Kidney glomerular epithelial cell (primary cell): ENCODE measurements at regions not wholly inside any gene's neighbourhood (a gene's known extent, or its start where the extent isn't known, plus 50 kb on each side); places are given as distances from the start of the nearest gene placed in this dataset.
A peak's percentile ranks its signal among the peaks of the same experiment; 100 is the strongest.

Experiments used
- DNase-seq: peaks from one replicate; lab custom pipeline; 2025; lab: John Stamatoyannopoulos, UW

DNA sequence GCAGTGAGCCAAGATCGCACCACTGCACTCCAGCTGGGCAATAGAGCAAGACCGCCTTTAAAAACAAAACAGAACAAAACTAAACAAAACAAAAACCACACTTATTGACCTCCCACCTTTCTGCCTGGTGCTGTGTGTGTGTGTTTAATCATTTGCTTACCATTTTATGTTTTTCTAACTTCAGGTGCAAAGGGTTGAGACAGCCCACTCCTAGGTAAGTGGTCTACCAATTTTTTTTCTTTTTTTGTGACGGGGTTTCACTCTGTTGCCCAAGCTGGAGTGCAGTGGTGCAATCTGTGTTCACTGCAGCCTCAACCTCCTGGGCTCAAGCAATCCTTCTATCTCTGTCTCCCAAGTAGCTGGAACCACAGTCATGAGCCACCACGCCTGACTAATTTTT lies 65.8 kb downstream of the SALL1 start:
- DNase-seq: peak; percentile 37

DNA sequence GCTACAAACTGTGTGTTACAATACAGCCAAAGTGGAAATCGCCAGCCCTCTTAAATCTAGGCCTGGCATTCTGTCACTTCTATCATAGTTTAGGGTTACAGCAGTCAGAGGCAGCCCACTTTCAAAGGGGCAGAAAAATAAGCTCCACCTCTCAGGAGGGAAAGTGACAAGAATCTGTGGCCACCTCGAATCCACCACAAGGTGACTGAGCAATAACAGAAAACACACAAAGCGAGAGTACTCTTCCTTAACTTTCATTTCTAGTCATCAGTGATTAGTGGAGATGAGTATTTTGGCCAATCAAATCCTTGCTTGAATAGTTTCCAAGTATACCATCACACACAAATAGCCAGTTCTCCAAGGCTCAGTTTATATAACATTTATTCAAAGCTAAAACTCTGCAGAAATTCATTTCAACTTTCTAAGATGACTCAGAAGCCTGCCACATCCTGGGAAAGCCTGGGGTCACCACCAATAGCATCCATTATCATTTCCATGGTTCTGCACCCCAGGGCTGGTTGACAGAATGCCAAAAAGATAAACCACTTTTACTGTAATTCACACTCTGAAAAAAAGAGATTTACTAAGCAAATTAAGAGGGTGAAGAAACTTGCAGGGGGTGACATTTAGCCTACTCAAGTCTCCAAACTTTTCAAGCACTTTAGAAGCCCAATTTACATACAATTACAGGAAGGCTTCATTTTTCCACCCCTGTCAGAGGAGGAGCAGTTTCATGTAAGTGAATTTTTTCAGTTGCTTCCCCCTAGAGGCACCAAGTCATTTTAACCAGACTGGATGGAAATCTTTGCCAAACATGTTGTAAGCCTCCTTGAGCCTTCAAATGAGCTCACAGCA lies 66.8 kb downstream of the SALL1 start:
- no peak for DNase-seq

DNA sequence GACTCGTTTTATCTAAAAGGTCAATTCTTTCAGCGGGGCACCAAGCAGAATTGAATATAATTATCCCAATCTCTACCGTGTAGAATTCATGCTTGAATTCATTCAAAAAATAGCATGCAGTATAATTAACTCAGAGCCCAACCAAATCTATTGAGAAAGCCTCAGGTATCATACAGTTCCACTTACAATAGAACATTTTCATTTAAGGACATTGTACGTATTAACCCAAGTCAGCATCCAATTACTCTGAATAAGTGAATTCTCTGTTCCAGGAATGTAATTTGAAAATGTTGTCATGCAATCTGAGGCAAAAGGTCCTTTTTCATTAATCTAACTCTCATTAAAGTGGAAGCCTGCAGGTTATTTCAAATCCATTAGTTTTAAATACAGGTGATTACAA lies 78.5 kb downstream of the SALL1 start:
- no peak for DNase-seq

DNA sequence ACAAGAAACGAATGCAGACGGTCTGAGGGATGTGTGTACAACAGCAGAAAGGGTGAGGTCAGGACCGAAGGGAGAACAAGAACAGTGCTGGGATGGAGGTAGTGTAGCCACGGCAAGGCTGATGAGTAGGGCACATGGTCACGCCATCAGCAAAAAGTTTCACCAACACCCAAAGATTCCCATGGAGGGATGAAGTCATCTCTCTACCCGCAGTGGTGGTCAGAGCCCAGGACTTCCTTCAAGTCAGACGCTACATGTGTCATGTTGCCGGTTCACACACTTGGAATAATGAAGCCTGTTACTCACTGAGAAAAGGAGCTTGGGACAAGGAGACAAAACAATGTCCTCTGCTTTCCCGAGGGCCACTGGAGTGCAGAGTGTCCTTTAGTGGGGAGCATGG lies 79.7 kb downstream of the SALL1 start:
- no peak for DNase-seq

DNA sequence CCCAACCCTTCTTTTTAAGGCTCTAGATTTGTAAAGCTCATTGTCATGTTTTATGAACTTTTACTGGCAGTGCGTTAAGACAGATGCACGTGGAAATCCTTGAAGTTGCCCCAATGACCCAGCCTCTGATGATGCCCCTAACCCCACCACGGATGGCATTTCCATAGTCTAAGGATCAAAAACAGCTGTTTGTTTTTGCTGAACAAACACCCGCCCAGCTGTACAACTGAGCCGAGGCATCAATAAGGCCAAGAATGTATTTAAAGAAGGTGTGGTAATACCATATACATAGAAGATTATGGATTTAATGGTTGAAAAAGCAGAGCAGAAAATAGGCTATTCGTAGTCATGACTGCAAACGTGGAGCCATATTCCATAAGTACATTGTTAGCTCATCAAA lies 83.7 kb downstream of the SALL1 start:
- DNase-seq: no peak

DNA sequence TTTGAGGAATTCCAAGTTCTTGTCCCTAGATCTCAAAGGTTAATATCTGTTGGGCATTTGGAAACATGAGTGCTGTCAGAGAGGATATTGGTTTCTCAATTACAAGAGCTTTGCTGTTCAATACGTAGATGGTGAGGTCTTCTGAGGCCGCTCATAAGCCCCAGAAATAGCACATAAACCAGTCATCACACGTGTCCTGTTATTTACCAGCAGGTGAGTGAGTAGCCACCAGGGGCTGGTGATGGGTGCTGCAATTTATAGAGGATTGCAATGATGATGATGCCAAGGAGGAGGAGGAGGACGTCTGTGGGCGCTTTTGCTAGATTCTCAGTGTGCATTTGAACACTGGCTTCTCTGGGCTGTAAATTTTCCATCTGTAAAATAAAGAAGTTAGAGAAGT lies 89.0 kb downstream of the SALL1 start:
- DNase-seq: no peak

DNA sequence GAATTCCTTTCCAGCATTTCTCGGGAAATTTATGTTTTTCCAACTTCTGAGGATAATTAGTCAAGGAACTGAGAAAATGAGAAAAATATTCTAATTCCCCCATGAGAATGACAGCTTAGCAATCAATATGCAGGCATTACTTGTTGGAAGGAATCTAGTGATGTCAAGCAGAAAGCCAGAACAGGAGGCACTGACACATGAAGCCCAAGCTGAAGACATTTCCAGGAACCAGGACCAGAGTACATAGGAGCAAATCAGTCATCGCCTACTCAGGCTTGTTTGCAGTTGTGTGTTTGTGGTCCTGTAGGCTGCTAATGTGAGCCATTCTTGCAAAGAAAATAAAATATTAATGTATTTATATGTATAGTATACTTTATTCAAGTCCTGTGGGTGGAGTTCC lies 89.7 kb downstream of the SALL1 start:
- no peak for DNase-seq

DNA sequence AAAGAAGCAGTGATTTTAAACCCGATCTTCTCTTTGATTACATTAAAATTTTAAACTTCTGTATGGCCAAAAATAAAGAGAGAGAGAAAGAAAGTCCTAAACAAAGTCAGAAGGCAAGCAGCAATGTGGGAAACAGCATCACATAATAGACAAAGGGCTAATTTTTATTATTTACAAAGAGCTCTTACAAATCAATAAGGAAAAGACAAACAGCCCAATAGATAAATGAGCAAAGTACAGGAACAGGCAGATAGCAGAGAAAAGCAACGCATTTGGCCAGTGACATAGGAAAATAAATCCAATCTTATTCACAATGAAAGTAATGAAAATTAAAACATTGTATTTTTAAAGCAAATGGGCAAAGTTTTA lies 93.1 kb downstream of the SALL1 start:
- DNase-seq: no peak

DNA sequence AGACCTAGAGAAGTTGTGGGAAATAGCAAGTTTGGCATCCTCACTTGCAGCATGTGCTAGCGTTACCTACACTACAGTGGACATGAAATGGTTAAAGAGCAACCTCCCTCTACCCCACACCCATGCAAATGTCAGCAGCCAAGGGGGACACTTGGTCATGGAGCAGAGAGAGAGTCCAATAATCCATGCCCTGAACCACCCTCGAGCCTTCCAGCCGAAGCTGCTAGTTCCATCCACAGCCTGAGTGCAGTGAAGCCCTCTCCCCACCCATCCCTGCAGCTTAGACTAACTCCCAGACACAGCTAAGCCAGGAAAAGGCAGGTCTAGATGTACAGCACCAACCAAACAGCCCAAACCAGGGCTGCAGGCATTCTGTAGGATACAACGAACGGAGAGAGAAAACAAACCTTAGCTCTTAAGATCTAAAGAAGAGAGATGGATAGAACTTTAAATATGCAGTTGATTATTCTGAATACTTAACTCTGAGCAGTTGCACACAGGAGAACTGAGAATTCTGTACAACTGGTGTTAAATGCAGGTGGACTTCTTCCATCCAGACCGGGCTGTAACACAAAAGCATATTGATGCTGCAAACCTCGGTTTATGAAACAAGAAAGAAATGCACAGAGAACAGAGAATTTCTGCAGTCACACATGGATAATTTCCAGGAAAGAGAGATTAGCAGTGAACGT lies 93.8 kb downstream of the SALL1 start:
- no peak for DNase-seq

DNA sequence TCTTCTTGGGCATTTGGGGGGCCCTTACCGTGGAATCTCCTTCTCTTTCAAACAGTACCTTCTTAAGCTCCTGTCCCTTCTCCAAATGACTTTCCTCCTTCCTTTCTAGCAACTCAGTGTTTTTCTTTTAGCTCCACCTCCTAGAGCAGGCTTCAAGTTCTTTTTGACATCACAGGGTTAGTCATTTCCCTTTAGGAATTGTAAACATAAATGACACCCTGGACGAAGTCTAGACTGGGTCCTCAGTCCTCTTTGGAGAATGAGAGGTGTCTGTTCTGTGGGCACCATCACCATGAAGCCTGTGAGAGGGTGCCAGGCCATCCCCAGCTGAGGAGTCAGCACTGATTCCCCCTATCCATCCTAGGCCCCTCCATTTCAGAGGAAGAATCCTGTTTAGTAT lies 94.7 kb downstream of the SALL1 start:
- no peak for DNase-seq

DNA sequence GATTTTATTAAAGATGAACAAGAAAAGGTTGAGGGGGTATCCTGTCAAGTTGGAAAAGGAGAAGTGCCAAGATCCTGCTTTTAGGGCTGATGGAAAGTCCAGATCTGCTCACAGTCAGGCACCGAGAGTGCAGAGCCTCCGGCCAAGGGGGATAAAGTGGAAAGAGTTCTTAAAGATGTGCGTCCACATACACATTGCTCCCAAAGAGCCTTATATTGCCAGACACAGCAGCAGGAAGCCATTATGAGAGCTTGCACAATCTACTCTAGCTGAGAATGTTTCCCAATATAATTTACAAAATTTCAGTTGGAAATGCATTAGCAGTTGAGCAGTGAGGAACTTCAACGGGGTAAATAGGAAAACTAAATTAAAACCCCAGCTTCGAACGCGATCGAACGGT lies 95.6 kb downstream of the SALL1 start:
- DNase-seq: no peak

DNA sequence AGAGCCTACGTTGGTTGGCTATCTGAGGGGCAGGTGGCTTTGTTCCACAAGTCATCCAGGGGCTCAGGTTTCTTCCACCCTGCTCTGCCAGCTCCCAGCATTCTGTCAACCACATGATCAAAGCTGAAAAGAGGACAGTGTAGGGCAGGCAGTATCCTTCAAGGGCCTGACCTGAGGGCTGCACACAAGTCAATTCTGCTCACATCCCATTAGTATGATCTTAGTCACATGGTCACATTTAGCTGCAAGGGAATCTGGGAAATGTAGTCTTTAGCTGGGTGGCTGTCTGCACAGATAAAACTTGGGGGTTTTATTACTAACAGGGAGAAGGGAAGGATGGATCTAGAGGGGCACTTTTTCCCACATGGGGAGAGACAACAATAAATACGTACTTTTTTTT lies 97.3 kb downstream of the SALL1 start:
- no peak for DNase-seq

DNA sequence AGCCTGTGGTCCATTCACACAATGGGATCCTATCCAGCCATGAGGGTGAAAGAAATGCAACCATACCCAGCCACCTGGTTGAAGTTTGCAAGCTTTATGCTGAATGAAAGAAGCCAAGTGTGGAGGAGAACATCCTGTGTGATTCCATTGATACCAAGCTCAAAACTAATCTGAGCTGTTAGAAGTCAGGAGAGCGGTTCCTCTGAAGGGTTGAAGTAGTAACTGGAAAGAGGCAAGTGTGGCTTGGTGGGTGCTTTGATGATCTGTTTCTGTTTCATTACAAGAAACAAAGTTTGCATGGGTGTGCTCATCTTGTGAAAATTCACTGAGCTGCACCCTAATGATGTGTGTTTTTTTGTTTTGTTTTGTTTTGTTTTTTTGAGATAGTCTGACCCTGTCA lies 99.4 kb downstream of the SALL1 start:
- DNase-seq: no peak

DNA sequence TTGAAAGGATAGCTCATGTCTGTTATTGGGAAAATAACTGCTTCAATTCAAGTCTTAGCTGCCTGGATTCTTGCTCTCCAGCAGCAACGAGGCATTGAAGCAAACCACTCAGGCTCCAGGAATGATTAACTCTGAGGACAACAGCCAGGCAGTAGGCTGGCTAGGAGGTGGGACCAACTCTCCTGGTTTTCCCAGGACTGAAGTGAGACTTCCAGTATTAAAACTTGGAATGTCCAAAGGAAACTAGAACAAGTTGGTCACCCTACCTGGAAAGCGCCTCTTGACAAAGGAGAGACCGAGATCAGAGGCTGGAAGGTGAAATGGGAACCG lies 100.7 kb downstream of the SALL1 start:
- DNase-seq: peak; percentile 52

DNA sequence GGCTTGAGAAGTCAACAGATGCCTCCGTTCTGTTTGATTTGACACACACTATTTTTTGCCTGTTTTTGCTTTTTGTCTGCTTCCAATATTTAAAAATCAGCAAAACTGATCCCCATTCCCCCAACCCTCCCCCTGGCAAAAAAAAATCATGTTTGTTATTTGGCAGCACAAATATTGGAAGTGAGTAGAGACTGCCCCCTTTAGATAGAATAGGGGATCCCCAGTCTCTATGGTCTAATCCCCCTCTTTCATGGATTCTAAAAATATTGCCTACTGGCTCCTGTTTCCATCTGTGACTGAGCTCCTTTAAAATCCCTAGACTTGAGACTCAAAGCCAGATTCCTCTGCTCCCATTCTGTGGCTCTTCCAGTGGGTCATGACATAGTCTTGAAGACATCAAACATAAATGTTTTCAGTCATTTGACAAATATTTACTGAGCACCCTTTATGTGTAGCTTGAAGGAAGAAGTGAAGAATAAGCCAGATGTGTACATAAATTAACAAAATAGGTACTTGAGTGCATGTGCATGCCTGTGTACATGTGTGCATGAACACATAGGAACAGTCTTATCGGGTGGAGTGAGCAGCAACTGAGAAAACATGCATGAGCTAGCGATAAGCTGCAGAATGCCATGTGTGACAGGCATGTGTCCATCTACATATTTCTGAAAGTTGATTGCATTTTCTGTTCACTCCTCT lies 101.2 kb downstream of the SALL1 start:
- peak; percentile 52 for DNase-seq

DNA sequence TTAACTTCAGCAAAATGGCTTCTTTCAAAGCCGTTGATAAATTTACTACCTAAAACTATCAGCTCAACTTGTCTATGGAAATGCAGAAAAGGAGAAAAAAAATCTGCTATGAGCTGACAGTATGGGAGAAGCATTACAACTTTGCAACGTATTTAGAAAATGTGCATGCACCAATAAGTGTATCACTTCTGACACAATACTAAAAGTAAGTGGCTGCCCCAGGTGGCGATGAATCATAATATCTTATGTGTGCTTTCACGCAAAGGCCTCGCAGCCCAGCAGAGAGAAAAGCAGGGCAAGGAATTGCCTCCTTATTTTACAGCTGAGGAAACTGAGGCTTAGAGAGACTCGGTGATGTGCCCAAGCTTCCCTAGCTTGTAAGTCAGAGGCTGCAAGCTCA lies 101.8 kb downstream of the SALL1 start:
- no peak for DNase-seq

DNA sequence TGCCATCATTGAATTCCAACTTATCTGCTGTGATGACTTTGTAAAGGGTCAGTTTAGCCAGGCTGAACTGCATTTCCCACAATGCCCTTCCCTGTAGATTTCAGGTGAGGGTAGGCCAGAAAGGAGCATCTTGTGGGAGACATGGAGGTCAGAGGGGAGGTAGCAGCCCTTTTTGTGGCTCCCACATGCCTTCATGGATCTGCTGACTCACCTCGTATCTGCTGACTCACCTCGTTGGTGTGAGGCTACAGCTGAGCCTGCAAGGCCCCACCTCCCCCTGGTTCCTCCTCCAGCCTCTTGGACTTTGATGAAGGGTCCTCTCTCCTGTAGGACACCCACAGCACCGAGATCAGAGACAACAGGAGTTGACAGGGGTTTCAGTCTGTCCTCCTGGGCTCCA lies 102.5 kb downstream of the SALL1 start:
- DNase-seq: peak; percentile 10

DNA sequence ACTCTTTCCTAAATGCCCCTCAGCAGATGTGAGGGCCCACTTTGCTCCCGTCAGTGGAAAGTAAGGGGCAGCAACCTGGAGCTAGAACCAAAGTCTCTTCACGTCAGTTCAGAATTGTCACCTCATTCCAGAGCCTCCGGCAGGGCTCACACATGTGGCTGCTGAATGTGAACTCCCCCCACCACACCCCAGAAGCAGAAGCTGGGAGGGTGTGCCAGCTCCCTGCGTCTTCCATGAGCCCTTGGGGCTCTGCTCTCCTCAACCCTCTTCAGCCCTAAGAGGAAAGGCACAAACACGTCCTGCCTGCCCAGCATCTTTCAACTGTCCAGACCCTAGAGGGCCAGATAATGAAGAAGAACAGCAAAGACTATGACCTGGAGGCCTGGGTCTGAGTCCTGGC lies 105.3 kb downstream of the SALL1 start:
- DNase-seq: no peak

DNA sequence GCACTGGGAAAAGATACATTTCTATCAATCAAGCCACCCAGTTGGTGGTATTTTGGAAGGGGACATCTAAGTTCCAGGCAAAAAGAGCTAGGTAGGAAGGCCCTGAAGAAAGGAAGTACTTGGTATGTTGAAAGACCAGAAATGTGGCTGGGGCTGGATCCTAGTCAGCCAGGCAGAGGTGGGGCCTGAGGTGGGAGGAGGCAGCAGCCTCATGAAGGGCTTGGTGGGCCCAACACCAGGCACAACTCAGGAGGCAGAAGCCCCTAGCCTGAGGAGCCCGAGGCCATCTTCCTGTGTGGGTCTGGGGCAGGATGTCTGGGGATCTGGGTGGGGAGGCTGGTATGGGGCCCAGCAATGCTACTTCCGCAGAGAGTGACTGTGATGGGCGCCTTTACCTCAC lies 105.9 kb downstream of the SALL1 start:
- DNase-seq: no peak

DNA sequence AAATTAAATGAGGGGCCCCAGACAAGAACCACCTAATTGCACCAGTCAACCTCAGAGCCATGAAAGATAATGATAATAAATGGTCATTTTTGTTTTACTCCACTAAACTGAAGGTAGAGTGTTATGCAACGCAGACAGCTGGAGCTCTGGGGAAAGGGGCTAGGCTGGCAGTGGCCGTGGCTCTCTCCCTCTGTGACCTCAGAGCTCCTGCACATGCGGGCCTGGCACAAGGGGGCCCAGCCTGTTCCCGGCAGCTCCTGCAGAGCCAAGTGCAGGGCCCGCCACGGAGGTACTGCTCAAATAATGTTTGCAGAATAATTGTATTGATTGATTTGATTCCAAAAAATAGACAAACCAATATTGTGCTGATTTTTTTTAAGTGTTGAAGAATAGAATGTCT lies 109.5 kb downstream of the SALL1 start:
- no peak for DNase-seq

DNA sequence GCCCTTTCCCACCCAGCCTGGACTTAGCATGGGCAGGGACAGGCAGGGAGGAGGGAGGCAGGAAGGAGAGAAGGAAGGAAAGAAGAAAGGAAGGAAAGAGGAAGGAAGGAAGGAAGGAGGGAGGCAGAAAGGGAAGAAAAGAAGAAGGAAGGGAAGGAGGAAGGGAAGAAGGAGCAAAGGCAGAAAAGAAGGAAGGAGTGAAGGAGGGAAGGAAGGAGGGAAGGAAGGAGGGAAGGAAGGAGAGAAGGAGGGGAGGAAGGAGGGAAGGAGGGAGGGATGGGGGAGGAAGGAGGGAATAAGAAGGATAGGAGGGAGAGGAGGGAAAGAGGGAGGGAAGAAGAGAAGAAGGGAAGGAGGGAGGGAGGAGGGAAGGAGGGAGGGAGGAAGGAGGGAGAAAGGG lies 110.4 kb downstream of the SALL1 start:
- no peak for DNase-seq

DNA sequence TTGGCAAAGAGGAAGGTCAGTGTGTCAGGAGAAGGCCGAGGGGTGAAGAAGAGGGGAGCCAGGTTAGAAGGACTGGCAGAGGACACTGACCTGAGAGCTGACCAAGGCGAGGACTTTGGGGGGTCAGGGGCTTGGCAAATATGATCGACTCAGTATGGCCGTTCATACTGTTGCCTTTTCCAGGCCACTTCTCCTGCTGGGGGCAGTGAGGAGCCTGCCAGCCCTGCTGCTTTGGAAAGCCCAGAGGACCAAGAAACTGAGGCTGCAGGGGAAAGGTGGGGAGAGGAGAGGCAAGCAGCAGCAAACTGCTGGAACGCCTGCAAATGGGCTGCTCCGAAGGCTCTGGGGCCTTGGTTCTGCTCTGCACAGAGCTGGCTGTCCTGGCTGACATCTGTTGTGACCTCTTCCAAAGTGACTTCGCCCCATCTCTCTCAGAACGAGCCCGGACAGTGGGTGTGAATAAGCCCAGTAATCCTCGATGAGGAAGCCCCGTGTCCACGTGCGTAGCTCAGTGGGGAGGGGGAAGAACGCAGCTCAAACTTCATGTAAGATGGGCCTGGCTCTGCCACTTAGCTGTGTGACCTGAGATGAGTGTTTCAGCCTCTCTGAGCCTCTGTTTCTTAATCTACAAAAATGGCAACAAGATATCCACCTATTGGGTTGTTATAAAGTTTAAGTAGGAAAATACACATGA lies 111.3 kb downstream of the SALL1 start:
- DNase-seq: no peak

DNA sequence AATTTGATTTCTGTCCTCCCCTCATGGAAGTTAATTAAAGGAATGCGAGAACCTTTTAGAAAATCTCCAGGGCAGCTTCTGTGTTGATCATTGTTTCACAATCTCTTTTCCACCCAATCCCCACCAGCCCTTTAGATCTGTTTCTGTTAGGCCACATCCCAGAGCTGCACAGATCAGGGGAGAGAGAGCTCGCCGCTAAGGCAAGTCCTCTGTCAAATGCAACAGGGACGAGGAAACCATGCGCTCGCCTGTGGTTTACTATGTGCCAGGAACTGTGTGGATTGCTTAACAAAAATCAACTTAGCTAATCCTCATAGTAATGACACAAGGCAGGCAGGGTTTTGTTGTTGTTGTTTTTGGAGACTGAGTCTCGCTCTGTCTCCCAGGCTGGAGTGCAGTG lies 115.4 kb downstream of the SALL1 start:
- no peak for DNase-seq
